Testis (tissue), 2 donors: ENCODE measurements at regions not wholly inside any gene's neighbourhood (a gene's known extent, or its start where the extent isn't known, plus 50 kb on each side); places are given as distances from the start of the nearest gene placed in this dataset.

Experiments
- POLR2A ChIP-seq: fragments of 450-650 bp; IDR thresholded peaks from one replicate; pipeline ENCODE4 v1.6.1; 2017; ENCODE audit warnings: antibody characterized with exemption, mild to moderate bottlenecking, moderate library complexity
- TF ChIP-seq, protein P1 (sequence below), 3 experiments: fragments of 450-650 bp in 2 of 3; fragments of 200-600 bp in 1 of 3; sonication (generic) in 1 of 3; IDR thresholded peaks; one replicate each; pipeline ENCODE4 v1.5.1; 2016 to 2019; ENCODE audit warnings: antibody characterized with exemption in 3 of 3, mild to moderate bottlenecking in 2 of 3, moderate library complexity in 1 of 3

DNA sequence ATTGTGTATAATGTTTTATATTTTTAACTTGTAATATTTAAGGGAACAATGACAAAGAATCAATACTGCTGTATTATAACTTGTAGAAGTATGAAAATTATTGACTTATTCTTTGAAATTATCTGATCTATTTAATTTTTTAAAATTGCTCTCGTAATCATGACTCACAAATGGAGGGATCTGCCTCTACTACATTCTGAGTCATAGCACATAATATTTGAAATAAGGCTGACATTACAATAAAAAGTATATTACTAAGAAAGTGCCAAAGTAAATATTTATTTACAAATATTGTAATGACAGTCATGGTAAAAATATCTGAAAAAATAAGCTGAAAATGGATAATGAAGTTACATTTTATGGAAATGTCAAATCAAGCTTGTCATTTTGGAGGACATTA, 1144.6 kb upstream of the CDH2 start:
- TF ChIP-seq, protein P1, sequence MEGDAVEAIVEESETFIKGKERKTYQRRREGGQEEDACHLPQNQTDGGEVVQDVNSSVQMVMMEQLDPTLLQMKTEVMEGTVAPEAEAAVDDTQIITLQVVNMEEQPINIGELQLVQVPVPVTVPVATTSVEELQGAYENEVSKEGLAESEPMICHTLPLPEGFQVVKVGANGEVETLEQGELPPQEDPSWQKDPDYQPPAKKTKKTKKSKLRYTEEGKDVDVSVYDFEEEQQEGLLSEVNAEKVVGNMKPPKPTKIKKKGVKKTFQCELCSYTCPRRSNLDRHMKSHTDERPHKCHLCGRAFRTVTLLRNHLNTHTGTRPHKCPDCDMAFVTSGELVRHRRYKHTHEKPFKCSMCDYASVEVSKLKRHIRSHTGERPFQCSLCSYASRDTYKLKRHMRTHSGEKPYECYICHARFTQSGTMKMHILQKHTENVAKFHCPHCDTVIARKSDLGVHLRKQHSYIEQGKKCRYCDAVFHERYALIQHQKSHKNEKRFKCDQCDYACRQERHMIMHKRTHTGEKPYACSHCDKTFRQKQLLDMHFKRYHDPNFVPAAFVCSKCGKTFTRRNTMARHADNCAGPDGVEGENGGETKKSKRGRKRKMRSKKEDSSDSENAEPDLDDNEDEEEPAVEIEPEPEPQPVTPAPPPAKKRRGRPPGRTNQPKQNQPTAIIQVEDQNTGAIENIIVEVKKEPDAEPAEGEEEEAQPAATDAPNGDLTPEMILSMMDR (IDR thresholded peaks at IDR 0.05) = no peak
- no peak for TF ChIP-seq POLR2A
